WTC11 (cell line): ENCODE measurements at regions not wholly inside any gene's neighbourhood (a gene's known extent, or its start where the extent isn't known, plus 50 kb on each side); places are given as distances from the start of the nearest gene placed in this dataset.

Experiments used
- CTCF ChIP-seq: fragments of 200-600 bp; IDR thresholded peaks from 2 replicates; pipeline ENCODE4 v1.8.0; 2022; ENCODE audit warnings: antibody characterized with exemption
- E2F1 ChIP-seq: sonication (generic); formaldehyde crosslinking; IDR thresholded peaks from 2 replicates; pipeline ENCODE4 v1.8.0; 2022; ENCODE audit warnings: mild to moderate bottlenecking, missing genetic modification reagents
- ERG ChIP-seq: fragments of 250-450 bp; sonication (Bioruptor Pico); IDR thresholded peaks from 2 replicates; pipeline ENCODE4 v1.8.0; 2021; ENCODE audit warnings: mild to moderate bottlenecking
- ESRRA ChIP-seq: sonication (generic); formaldehyde crosslinking; IDR thresholded peaks from 2 replicates; pipeline ENCODE4 v1.8.1; 2022; ENCODE audit warnings: mild to moderate bottlenecking, missing genetic modification reagents, borderline replicate concordance
- ETV6 ChIP-seq: sonication (generic); formaldehyde crosslinking; IDR thresholded peaks from 2 replicates; pipeline ENCODE4 v1.8.1; 2022; ENCODE audit warnings: mild to moderate bottlenecking, missing genetic modification reagents
- FOXJ3 ChIP-seq: sonication (generic); formaldehyde crosslinking; IDR thresholded peaks from 2 replicates; pipeline ENCODE4 v1.9.0; 2021; ENCODE audit warnings: missing genetic modification reagents, mild to moderate bottlenecking, borderline replicate concordance
- FOXK1 ChIP-seq: sonication (generic); formaldehyde crosslinking; IDR thresholded peaks from 2 replicates; pipeline ENCODE4 v1.8.0; 2022; ENCODE audit warnings: mild to moderate bottlenecking, moderate library complexity, missing genetic modification reagents
- HMGXB4 ChIP-seq: sonication (generic); formaldehyde crosslinking; IDR thresholded peaks from 2 replicates; pipeline ENCODE4 v1.8.1; 2023; ENCODE audit warnings: mild to moderate bottlenecking, moderate library complexity, missing genetic modification reagents
- KAT7 ChIP-seq: sonication (generic); formaldehyde crosslinking; IDR thresholded peaks from 2 replicates; pipeline ENCODE4 v1.8.1; 2023; ENCODE audit warnings: missing genetic modification reagents, mild to moderate bottlenecking, borderline replicate concordance
- NR2C2 ChIP-seq: sonication (generic); formaldehyde crosslinking; IDR thresholded peaks from 2 replicates; pipeline ENCODE4 v1.8.0; 2022; ENCODE audit warnings: mild to moderate bottlenecking, missing genetic modification reagents
- ZNF121 ChIP-seq: sonication (generic); formaldehyde crosslinking; IDR thresholded peaks from 2 replicates; pipeline ENCODE4 v1.8.0; 2023; ENCODE audit warnings: missing genetic modification reagents
- TF ChIP-seq, protein P1 (sequence below): sonication (generic); formaldehyde crosslinking; IDR thresholded peaks from 2 replicates; pipeline ENCODE4 v1.8.1; 2022; ENCODE audit warnings: low read depth, mild to moderate bottlenecking, moderate library complexity, missing genetic modification reagents, borderline replicate concordance
- TF ChIP-seq, protein P2 (sequence below): fragments of 250-450 bp; sonication (Bioruptor Pico); IDR thresholded peaks from 2 replicates; pipeline ENCODE4 v1.9.0; 2021; ENCODE audit warnings: mild to moderate bottlenecking

DNA sequence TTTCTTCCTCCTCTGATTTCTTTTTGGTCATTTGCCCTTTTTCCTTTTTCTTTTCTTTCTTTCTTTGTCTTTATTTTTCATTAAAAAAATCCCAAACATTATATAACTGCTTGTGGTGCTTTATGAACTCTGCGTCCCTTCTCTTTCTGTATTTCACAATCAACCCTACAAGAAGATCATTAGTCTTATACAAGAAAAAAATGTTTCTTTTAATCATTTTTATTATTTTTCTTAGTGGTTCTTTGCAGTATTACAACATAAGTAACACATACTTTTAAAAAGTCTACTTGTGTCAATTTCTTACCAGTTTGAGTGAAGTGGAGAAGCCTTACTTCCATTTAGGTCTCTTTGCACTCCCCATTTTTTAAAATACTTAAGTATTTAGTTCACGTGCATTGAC, 212.7 kb upstream of the SMC2 start:
- no peak for TF ChIP-seq ETV6 (CRISPR knock-in tag)
- TF ChIP-seq FOXK1 (CRISPR knock-in tag): no peak
- TF ChIP-seq NR2C2: no peak
- no peak for TF ChIP-seq CTCF
- TF ChIP-seq HMGXB4 (CRISPR knock-in tag): no peak
- TF ChIP-seq ESRRA (CRISPR knock-in tag): no peak
- no peak for TF ChIP-seq KAT7
- no peak for TF ChIP-seq E2F1 (CRISPR knock-in tag)
- TF ChIP-seq, protein P1, sequence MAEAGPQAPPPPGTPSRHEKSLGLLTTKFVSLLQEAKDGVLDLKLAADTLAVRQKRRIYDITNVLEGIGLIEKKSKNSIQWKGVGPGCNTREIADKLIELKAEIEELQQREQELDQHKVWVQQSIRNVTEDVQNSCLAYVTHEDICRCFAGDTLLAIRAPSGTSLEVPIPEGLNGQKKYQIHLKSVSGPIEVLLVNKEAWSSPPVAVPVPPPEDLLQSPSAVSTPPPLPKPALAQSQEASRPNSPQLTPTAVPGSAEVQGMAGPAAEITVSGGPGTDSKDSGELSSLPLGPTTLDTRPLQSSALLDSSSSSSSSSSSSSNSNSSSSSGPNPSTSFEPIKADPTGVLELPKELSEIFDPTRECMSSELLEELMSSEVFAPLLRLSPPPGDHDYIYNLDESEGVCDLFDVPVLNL (CRISPR knock-in tag): no peak
- TF ChIP-seq, protein P2, sequence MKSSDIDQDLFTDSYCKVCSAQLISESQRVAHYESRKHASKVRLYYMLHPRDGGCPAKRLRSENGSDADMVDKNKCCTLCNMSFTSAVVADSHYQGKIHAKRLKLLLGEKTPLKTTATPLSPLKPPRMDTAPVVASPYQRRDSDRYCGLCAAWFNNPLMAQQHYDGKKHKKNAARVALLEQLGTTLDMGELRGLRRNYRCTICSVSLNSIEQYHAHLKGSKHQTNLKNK (CRISPR knock-in tag): no peak
- no peak for TF ChIP-seq FOXJ3 (CRISPR knock-in tag)
- TF ChIP-seq ERG (CRISPR knock-in tag): no peak
- TF ChIP-seq ZNF121 (CRISPR knock-in tag): no peak
